ENCODE measurements at regions not wholly inside any gene's neighbourhood (a gene's known extent, or its start where the extent isn't known, plus 50 kb on each side); places are given as distances from the start of the nearest gene placed in this dataset.
"Not testable (repeated sequence)": the region's sequence is repeated elsewhere in the genome, so short reads cannot be mapped to it uniquely, and the experiment has no call there.

GRCh38 chr6:4218619-4219317 lies 83.4 kb upstream of the ECI2 start:
- H3K9ac ChIP-seq (ENCODE audit: low read length); H3K27me3 ChIP-seq (ENCODE audit: insufficient read depth, low read length); H3K4me1 ChIP-seq (ENCODE audit: control insufficient read depth in 1 of 2, insufficient read depth in 2 of 2, low read length in 2 of 2); H3K36me3 ChIP-seq (ENCODE audit: control insufficient read depth in 1 of 2, insufficient read depth in 2 of 2, low read length in 2 of 2); H3K14ac ChIP-seq (ENCODE audit: low read length); H3K23ac ChIP-seq (ENCODE audit: low read length); H3K18ac ChIP-seq (ENCODE audit: low read length); H4K91ac ChIP-seq (ENCODE audit: low read depth, low read length); H2BK5ac ChIP-seq (ENCODE audit: low read depth, low read length, poor library complexity); H2AK5ac ChIP-seq (ENCODE audit: low read length); H3K27ac ChIP-seq (ENCODE audit: low read depth, low read length); H3K4ac ChIP-seq (ENCODE audit: low read depth, low read length); H4K12ac ChIP-seq (ENCODE audit: low read depth, low read length); H2BK120ac ChIP-seq (ENCODE audit: insufficient read depth, low read length, poor library complexity); H4K8ac ChIP-seq (ENCODE audit: low read depth, low read length); DNase-seq; H3K4me2 ChIP-seq (ENCODE audit: low read length); H3K79me1 ChIP-seq (ENCODE audit: low read length); H2AFZ ChIP-seq (ENCODE audit: insufficient read depth, low read length, poor library complexity); H3K79me2 ChIP-seq (ENCODE audit: control insufficient read depth, insufficient read depth, low read length, poor library complexity); H3K4me3 ChIP-seq (ENCODE audit: low read depth, low read length); H2BK12ac ChIP-seq (ENCODE audit: low read length); H3K9me3 ChIP-seq (ENCODE audit: insufficient read depth, low read depth, low read length): not testable (repeated sequence)
- no CpG with 5 or more reads among the region's 3 CpGs for WGBS (ENCODE audit: extremely low coverage, insufficient coverage, insufficient read length)

DNA sequence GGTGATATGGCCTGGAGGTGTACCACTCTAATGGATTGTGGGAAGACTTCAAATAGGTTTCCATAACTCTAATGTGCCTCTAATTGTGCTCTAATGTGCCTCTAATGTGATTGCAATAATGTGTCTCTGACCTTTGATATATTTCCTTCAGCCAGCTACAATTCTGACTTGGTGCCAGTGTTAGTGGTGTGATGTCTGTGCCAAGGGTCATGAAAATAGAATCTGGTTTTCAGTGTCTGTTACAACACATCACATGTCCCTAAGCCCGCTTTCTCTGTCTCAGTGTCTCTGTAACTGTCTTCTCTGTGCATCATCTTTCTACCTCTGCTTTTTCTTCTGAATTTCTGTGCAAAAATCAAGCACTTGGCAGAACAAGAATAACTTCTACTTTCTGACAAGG lies 77.2 kb upstream of the ECI2 start:
- no peak overlapping the region for H3K4me2 ChIP-seq (ENCODE audit: low read length)
- no peak overlapping the region for H3K18ac ChIP-seq (ENCODE audit: low read length)
- no peak overlapping the region for H3K14ac ChIP-seq (ENCODE audit: low read length)
- no peak overlapping the region for H2BK120ac ChIP-seq (ENCODE audit: insufficient read depth, low read length, poor library complexity)
- H3K79me1 ChIP-seq (ENCODE audit: low read length): no peaks in the 10 kb centered on the region
- no peak overlapping the region for H4K91ac ChIP-seq (ENCODE audit: low read depth, low read length)
- no peak overlapping the region for H3K27ac ChIP-seq (ENCODE audit: low read depth, low read length)
- peaks cover 7% of the 10 kb centered on the region for H3K9me3 ChIP-seq (ENCODE audit: insufficient read depth, low read depth, low read length)
- no peaks in the 10 kb centered on the region for H3K27me3 ChIP-seq (ENCODE audit: insufficient read depth, low read length)
- no peak overlapping the region for H4K12ac ChIP-seq (ENCODE audit: low read depth, low read length)
- no peaks in the 10 kb centered on the region for H3K4me1 ChIP-seq (ENCODE audit: control insufficient read depth in 1 of 2, insufficient read depth in 2 of 2, low read length in 2 of 2)
- no peak overlapping the region for H3K9ac ChIP-seq (ENCODE audit: low read length)
- H3K4ac ChIP-seq (ENCODE audit: low read depth, low read length): no peak overlapping the region
- no peak overlapping the region for H4K8ac ChIP-seq (ENCODE audit: low read depth, low read length)
- no peaks in the 10 kb centered on the region for H3K79me2 ChIP-seq (ENCODE audit: control insufficient read depth, insufficient read depth, low read length, poor library complexity)
- no peak overlapping the region for H2BK5ac ChIP-seq (ENCODE audit: low read depth, low read length, poor library complexity)
- H3K36me3 ChIP-seq (ENCODE audit: control insufficient read depth in 1 of 2, insufficient read depth in 2 of 2, low read length in 2 of 2): peaks cover 0 to 2% of the 10 kb centered on the region in 2 experiments
- no peak for DNase-seq
- H3K23ac ChIP-seq (ENCODE audit: low read length): no peak overlapping the region
- H2AK5ac ChIP-seq (ENCODE audit: low read length): no peak overlapping the region
- H3K4me3 ChIP-seq (ENCODE audit: low read depth, low read length): no peak overlapping the region
- WGBS (ENCODE audit: extremely low coverage, insufficient coverage, insufficient read length): no CpG with 5 or more reads among the region's 1 CpG
- H2AFZ ChIP-seq (ENCODE audit: insufficient read depth, low read length, poor library complexity): no peak overlapping the region
- no peak overlapping the region for H2BK12ac ChIP-seq (ENCODE audit: low read length)

DNA sequence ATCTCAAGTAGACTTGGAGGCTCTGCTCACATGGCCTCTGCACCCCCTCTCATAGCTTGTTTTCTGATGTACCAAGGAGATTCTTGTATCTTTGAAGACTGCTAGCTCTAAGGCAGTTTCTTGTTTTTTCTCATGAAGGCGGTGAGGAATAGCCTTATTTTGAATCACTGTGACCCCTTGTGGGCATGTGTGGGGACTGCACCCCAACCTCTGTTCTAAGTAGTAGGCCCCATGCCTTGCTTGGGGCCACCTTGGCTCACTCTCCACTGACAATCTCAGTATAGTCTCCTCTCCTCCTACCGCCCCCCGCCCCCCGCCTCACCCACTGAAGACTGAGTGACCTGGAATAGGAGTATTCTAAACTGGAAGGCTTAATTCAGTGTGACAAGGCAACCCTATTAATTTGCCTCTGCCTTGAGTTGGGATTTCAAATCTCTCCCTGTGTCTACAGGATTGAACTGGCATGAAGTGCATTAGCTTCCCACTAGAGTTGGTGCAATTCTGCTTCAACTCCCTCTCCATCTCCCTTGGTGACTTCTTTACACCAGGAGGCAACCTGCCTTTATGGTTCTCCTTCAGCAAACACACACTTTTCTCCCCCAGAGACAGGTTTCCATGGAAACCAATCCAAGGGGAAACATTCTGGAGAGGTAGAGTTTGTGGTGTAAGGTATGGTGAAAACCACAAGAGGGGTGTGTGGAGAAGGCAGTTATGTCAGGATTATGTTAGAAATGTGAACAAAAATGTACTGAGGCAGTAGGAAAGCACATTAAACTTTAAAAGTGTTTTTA lies 75.4 kb upstream of the ECI2 start:
- no peak overlapping the region for H3K4me2 ChIP-seq (ENCODE audit: low read length)
- no peak overlapping the region for H4K8ac ChIP-seq (ENCODE audit: low read depth, low read length)
- H3K27ac ChIP-seq (ENCODE audit: low read depth, low read length): no peak overlapping the region
- H2BK12ac ChIP-seq (ENCODE audit: low read length): no peak overlapping the region
- H3K4me3 ChIP-seq (ENCODE audit: low read depth, low read length): no peak overlapping the region
- H3K36me3 ChIP-seq (ENCODE audit: control insufficient read depth in 1 of 2, insufficient read depth in 2 of 2, low read length in 2 of 2): peaks cover 0 to 2% of the 10 kb centered on the region in 2 experiments
- no peak overlapping the region for H3K14ac ChIP-seq (ENCODE audit: low read length)
- H4K91ac ChIP-seq (ENCODE audit: low read depth, low read length): no peak overlapping the region
- no peak overlapping the region for H3K9ac ChIP-seq (ENCODE audit: low read length)
- H3K79me2 ChIP-seq (ENCODE audit: control insufficient read depth, insufficient read depth, low read length, poor library complexity): no peaks in the 10 kb centered on the region
- no peak overlapping the region for H4K12ac ChIP-seq (ENCODE audit: low read depth, low read length)
- no peak overlapping the region for H3K18ac ChIP-seq (ENCODE audit: low read length)
- peak; percentile 32 to 79 for DNase-seq
- H2AFZ ChIP-seq (ENCODE audit: insufficient read depth, low read length, poor library complexity): no peak overlapping the region
- no CpG with 5 or more reads among the region's 4 CpGs for WGBS (ENCODE audit: extremely low coverage, insufficient coverage, insufficient read length)
- no peak overlapping the region for H2AK5ac ChIP-seq (ENCODE audit: low read length)
- no peak overlapping the region for H3K4ac ChIP-seq (ENCODE audit: low read depth, low read length)
- H3K23ac ChIP-seq (ENCODE audit: low read length): no peak overlapping the region
- H2BK5ac ChIP-seq (ENCODE audit: low read depth, low read length, poor library complexity): no peak overlapping the region
- no peaks in the 10 kb centered on the region for H3K79me1 ChIP-seq (ENCODE audit: low read length)
- H2BK120ac ChIP-seq (ENCODE audit: insufficient read depth, low read length, poor library complexity): no peak overlapping the region
- H3K27me3 ChIP-seq (ENCODE audit: insufficient read depth, low read length): no peaks in the 10 kb centered on the region
- peaks cover 7% of the 10 kb centered on the region for H3K9me3 ChIP-seq (ENCODE audit: insufficient read depth, low read depth, low read length)
- H3K4me1 ChIP-seq (ENCODE audit: control insufficient read depth in 1 of 2, insufficient read depth in 2 of 2, low read length in 2 of 2): no peaks in the 10 kb centered on the region

GRCh38 chr6:4209196-4209595 lies 73.8 kb upstream of the ECI2 start:
- H3K9ac ChIP-seq (ENCODE audit: low read length): no peak overlapping the region
- no peak overlapping the region for H3K4me2 ChIP-seq (ENCODE audit: low read length)
- H3K79me2 ChIP-seq (ENCODE audit: control insufficient read depth, insufficient read depth, low read length, poor library complexity): no peaks in the 10 kb centered on the region
- no peak overlapping the region for H3K27ac ChIP-seq (ENCODE audit: low read depth, low read length)
- no peak overlapping the region for H3K4me3 ChIP-seq (ENCODE audit: low read depth, low read length)
- no peak overlapping the region for H2AFZ ChIP-seq (ENCODE audit: insufficient read depth, low read length, poor library complexity)
- no peak overlapping the region for H4K12ac ChIP-seq (ENCODE audit: low read depth, low read length)
- no peak for DNase-seq
- H2BK12ac ChIP-seq (ENCODE audit: low read length): no peak overlapping the region
- no peaks in the 10 kb centered on the region for H3K27me3 ChIP-seq (ENCODE audit: insufficient read depth, low read length)
- H2AK5ac ChIP-seq (ENCODE audit: low read length): no peak overlapping the region
- no peaks in the 10 kb centered on the region for H3K4me1 ChIP-seq (ENCODE audit: control insufficient read depth in 1 of 2, insufficient read depth in 2 of 2, low read length in 2 of 2)
- WGBS (ENCODE audit: extremely low coverage, insufficient coverage, insufficient read length): no CpG with 5 or more reads among the region's 2 CpGs
- no peak overlapping the region for H3K4ac ChIP-seq (ENCODE audit: low read depth, low read length)
- no peak overlapping the region for H4K8ac ChIP-seq (ENCODE audit: low read depth, low read length)
- peaks cover 0 to 2% of the 10 kb centered on the region in 2 experiments for H3K36me3 ChIP-seq (ENCODE audit: control insufficient read depth in 1 of 2, insufficient read depth in 2 of 2, low read length in 2 of 2)
- no peak overlapping the region for H3K23ac ChIP-seq (ENCODE audit: low read length)
- no peaks in the 10 kb centered on the region for H3K79me1 ChIP-seq (ENCODE audit: low read length)
- no peak overlapping the region for H2BK5ac ChIP-seq (ENCODE audit: low read depth, low read length, poor library complexity)
- no peak overlapping the region for H4K91ac ChIP-seq (ENCODE audit: low read depth, low read length)
- H2BK120ac ChIP-seq (ENCODE audit: insufficient read depth, low read length, poor library complexity): no peak overlapping the region
- H3K18ac ChIP-seq (ENCODE audit: low read length): no peak overlapping the region
- H3K14ac ChIP-seq (ENCODE audit: low read length): no peak overlapping the region
- peaks cover 5% of the 10 kb centered on the region for H3K9me3 ChIP-seq (ENCODE audit: insufficient read depth, low read depth, low read length)
